NCI-H1694 (cell line): ENCODE measurements at regions not wholly inside any gene's neighbourhood (a gene's known extent, or its start where the extent isn't known, plus 50 kb on each side); places are given as distances from the start of the nearest gene placed in this dataset.

ENCODE experiments used
- DNase-seq: peaks from one replicate; lab custom pipeline; 2025; lab: John Stamatoyannopoulos, UW

DNA sequence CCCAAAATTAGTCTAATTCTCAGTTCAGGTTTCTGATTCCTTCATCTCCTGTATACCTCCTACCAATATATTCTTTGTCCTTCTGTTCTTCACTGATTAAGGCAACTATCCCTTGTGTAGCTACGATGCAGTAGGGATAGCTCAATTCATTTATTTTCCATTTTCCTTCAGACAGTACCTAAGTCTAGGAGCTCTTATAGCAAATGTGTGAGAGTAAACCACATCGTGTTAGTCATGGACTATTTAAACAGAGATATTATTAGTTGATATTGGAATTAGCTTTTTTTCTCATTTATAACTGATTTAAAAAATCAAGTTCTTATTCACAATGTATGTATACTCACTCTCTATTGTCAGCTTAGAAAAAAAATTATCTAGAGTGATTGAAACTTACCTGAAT is 900.0 kb downstream of the JRKL start:
- no peak for DNase-seq

DNA sequence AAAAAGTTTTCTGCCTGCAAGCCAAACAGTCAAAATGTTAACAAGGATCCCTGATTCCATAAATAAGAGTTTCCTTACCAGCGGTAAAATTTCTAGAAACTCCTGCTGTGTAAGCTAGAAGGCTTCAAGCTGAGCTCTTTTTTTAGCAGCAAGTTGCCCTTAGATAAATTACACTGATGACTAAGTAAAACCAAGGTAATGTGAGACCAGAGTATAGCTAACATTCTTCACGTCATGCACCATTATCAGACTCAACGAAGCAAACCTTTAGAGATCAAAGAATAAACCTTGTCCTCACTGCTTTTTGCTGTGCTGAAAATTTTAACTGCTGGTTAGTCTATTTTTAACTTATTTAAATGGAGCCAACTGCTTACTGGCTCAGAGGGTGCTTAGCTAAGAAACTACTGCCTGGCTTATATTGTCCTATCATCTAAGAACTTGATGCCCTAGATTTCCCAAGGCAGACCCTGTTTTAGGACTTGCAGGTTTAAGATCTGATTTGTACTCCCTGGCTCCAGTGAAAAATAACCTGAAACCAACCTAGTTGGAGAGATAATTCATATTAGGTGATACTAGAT is 900.7 kb downstream of the JRKL start:
- DNase-seq = no peak

DNA sequence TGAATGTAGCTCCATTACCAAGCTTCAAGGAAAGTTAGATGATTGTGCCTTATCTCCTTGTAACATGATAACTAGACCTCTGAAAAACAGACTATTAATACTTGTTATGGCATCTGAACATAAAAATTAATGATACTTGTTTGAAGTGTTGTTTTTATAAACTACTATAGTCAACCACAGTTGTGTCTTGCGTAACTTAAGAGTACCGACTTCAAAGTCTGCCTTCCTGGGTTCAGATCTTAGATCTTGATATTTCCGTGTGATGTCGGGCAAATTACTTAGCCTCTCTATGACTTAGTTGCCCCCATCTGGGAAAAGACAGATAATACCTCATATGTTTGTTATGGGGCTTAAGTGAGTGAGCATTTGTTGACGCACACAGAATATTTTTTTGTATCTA is 906.5 kb downstream of the JRKL start:
- DNase-seq = no peak

DNA sequence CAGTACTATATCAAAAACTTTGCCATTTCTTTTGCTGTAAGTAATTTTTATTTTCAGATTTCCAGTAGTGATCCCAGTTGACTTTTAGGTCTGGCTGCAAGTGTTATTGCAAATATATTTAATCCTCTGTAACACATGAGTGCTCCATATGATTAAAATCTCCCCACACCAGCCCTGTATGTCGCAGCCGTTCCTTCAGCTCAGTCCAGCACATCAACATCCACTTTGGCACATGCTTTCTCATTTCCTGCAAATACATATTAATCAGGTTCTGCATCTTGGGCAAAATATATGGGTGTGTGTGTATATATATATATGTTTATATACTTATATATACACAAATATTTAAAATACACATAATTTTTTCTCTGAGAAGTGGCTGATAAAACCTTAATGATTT is 919.5 kb downstream of the JRKL start:
- no peak for DNase-seq

DNA sequence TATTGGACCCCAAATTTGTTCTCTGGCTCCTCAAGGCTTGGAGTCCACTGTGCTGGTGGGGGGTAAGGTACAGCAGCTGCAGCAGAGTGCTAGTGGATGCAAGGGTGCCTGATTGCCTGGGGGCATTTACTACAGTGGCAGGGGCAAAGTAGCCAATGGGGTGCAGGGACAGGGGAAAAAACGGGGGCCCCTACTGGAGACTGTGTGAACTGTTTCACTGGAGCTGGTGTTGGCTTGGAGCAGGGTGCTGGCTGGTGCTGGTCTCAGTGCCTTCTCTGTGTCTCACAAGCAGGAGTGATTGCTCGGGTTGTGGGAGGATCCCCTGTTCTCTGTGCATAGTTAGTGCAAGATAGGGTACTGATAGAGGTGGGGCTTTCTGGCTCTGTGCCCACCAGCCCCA is 935.9 kb downstream of the JRKL start:
- DNase-seq = no peak

DNA sequence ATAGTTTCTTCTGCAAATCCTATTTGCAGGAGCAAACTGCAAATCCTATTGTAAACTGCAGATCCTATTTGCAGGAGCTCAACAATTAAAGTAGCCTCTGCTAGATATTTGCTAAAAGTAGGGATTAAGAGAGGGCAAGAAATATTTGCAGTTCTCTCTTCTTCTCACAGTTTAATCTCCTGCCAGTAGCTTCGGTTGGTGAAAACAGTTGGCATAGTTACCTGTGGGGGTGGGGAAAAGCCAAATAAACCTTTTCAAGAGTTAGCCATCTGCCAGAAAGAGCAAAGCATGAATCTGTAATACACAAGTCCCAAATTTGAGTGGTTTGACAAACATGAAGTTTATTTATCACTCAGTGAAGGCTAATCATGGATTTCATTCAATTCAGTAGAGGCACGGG is 942.5 kb downstream of the JRKL start:
- no peak for DNase-seq

DNA sequence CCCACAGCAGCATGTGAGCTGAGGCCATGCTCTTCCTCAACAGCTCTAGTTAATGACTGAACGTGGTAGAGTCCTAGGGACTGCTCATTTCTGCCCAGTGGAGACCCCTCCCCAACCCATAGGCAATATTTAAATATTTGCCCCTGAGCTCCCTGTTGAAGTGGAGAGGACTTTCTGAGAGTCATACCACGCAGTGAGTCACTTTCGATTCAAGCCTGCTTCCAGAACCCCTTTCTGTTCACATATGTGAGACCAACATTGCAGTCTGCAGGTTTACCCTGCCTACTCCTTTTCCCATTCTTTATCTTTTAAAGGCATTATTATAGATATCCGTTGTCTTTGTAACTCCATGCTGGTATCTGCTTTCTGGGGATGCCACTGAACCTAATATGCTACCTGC is 946.3 kb downstream of the JRKL start:
- DNase-seq = no peak

DNA sequence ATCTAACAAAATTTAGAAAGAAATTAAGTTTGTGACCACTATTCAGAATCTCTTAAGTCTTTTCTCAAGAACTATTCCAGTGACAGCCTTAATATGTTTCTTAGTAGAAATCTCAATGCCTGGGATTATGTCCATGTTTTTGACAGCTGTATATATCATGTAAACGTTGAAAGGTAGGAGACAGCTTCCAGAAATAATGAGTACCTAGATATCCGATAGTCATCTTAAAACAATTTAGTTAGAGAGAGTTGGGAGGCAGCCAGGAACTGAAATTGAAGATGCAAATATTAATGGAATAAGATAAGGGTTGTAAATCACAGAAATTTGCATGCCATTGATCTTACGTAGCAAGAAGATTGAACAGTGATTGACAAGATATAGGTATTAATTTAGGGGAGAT is 955.2 kb downstream of the JRKL start:
- DNase-seq = no peak

DNA sequence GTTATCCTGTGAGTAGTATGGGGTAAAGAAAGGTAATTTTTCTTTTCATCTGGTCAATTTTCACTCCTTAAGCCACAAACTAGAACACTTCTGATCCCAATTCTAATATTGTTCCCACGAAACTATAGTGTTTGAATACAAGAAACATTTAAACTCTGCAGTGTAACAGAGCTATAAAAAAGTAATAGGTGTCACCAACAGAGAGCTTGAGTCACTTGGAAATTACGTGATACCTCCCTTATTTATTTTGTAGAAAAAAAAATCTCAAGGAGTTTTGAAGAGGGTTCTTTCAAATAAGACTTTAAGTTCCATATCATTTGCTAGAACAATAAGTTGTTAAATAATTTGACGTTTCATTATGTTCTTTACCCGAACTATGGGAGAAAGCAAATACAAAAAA is 959.4 kb downstream of the JRKL start:
- no peak for DNase-seq

DNA sequence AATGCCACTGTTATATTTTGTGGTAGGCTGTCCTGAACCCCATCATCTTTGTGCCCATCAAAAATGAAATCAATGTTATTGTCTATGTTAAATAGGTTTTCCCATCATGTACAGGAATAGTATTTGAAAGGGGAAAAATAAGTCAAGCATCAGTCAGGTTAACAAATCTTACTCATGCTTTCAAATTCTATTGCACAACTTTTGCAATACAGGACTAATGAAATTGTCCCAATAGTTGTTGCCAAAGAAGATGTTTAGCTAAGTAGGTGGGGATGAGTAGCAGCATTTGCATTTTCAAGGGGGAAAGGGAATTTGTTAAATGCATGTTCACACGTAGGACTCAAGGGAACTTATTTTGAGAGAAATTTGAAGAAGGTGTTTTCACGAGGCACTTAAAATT is 962.1 kb downstream of the JRKL start:
- no peak for DNase-seq

DNA sequence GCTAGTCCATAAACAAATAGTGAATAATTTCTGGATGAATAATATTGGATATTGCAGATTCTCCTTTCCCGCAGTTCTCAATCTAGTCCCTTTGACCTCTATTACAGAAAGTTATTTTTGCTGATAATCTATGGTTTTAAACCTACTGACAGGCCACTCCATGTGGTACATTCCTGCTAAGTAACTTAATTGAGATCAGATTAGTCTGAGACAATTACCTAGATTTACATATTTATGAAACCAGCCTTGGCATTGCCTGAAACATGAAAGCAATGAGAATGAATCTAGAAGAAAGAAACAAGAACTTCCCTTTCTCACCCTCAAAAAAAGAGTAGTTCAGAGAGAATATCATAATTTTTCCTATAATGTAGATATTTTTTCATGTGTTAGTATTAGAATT is 964.2 kb downstream of the JRKL start:
- no peak for DNase-seq

DNA sequence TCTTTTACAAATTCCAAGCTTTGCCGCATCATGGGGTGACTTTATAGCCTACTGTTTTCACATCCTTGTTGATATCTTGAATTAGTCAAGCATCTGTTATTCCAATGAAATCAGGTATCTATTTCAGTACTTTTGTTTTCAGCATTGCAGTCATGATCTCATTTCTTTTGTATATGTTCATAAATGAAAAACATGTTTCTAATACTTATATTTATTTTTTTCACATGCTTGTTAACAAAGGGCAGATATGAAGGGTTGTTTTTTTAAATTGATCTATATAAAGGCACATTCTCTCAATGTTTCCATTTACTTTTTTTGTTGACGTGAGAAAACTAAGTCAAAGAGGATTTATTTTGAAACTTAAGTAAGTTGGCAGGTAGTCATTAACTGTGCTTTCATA is 964.8 kb downstream of the JRKL start:
- no peak for DNase-seq

DNA sequence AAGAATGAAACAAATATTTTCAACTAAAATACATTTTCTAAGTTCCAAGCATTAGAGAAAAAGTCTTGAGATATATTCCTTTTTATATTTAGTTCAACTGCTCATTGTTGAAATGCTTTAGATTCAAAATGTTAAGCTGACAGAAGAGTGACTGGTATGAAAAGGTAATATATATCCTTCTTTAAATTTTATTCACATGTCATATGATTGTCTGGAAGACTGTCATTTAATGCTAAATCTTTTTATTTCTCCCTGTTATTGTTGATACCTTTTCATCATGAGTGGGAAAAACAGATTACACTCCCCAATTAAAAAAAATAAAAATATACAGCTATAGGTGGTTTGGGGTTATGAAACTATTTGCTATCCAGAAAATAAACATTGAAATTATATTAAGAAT is 965.4 kb downstream of the JRKL start:
- no peak for DNase-seq

DNA sequence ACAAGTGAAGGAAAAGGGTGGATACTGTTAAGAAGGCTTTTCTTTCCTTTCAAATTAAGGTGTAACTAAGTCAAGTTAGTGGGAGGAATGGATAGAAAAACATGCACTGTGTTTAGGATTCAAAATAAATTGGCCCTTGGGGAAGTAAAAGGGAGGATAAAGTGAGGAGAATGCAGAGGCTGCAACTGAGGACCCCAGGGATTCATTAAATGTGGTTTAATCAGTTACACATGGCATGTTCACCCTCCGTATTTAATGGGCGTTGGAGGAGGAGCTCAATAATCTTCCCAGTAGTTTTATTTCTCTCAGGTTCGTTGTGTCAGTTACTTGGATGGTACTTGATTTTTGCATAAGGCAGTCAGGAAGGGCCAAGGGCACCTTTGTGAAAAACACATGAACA is 966.3 kb downstream of the JRKL start:
- no peak for DNase-seq

DNA sequence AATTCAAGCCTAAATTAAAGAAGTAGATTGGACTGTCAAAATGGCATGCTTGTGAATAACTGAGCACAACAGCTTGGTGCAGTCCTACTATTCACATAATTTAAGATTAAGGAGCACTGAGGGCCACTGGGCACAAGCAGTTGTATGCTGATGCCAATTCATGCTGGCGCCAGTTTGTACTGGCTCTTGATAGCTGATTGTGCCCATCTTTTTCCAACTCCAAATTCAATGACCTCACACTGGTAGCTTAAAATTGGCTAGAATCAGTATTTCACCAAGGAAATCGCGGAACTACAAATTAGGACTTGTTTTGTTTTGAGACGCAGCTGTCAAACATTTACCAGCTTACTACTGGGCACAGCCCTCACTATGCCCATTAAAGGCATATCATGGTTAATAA is 969.2 kb downstream of the JRKL start:
- DNase-seq = no peak

DNA sequence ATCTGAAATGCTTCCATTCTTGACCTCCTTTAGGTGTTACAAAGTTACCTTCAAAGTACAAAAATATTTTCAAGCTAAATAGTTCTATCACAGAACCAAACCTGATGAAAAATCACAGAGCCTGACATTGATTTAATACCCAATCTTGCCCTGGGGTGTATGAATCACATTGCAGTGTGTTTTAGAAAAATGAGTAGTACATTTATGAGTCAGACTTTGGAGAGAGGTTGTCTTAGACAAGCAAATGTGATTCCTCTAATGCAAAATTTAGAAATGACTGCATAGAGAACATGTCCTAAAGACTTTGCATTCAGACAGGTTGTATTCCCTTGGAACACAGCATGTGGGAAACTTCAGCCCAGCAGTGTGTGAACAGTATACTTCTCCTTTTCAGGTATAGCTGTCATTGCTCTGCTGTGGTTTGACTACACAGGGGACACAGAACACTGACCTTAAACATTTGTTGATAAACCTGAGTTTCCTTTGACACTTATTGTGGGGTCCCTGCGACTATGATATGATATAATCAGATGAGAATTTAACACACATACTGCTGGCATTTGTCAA is 972.1 kb downstream of the JRKL start:
- no peak for DNase-seq

DNA sequence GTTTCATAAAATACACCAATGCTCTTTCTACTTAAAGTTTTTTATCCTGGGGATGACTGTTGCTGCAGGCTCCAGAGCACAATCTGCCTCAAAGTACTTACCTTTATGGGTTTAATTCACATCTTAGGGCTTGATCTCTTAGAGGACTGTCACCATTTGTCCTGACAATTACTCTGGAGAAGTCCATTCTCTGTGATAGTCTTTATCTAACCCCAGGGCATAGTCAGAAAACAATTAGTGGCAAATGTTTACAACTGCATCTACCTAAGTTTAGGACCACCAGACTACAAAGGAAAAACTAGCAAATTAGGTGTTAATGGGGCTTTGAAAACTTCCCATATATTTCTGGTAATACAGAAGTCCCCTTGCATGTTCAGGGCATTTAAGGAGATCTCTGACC is 973.5 kb downstream of the JRKL start:
- no peak for DNase-seq

DNA sequence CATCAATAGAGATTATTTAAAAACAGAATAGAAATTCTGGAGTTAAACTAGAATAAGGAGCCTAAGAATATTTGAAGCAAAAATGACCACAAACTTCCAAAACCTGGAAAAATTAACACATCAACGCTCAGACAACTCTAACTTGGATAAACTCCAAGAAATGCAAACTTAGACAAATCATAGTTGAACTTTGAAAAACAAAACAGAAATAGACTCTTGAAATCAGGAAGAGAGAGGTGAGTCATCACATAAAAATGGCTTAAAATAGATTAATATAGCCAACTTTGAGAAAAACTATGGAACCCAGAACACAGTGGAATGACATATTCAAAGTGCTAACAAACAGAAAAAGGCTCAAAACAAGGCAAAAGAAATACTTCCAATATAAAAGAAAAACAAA is 974.2 kb downstream of the JRKL start:
- DNase-seq = no peak

DNA sequence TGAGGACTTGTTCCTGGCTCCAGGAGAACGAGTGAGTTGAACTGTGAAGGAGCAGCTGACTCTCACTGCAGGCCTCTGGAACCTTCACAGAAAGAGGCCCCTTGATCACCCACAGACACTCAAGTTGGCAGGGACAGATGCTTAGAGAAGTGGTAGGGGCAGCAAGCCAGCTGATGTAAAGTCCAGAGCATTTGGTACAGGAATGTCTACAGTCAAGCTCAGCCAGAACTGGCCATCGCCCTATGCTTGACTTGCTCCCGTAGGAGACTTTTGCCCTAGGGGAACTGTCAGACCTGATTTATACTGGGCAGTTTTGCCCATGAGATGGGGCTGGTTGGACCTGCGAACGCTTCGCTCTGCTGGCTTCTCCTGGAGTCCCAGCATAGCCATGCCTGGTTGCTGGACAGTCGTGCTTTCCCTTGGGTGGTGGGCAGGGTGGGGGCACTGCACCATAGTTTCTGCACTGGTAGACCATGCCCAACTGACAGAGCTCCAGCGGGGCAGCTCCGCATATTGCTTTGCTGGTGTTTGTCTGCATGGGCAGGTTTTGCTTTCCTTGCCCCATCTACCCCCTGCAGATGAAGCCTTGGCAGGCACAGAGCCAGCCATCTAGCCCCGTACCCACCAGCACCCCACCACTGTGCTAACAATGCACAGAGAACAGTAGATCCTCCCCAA is 977.7 kb downstream of the JRKL start:
- no peak for DNase-seq

DNA sequence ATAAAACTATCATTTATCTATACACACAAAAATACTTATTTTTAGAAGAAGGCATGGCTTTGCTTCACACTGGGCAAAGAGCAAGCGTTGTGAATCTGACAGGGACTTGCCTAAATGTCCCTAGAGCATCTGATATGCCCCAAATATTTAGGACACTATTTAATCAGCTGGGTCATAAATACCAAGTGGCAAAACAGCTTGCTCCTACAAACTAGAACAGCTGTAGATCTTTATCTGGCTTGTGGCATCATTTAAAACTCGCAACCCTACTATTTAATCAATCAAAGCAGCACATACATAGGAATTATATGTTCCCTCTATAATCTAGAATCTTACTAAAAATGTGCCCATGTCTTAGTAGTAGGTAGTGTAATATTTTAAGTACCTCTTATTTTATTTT is 999.5 kb downstream of the JRKL start:
- DNase-seq = no peak

DNA sequence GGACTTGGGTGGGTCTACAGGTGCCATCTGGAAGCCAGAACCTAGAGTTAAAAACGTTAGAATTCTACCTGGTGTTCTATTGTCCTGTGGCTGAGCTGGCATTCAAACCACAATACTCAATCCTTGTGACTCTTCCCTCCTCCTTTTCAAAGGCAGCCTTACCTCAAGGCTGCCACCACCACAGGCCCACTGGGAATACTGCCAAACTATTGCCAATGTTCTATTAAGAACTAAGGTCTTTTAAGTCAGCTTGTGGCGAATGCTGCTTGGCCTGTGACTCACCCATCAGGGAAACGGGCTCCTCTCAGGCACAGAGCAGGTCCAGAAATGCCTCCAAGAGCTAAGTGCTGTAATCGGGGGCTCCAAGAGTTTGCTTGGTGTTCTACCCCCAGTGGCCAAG is 1008.4 kb downstream of the JRKL start:
- DNase-seq = no peak

DNA sequence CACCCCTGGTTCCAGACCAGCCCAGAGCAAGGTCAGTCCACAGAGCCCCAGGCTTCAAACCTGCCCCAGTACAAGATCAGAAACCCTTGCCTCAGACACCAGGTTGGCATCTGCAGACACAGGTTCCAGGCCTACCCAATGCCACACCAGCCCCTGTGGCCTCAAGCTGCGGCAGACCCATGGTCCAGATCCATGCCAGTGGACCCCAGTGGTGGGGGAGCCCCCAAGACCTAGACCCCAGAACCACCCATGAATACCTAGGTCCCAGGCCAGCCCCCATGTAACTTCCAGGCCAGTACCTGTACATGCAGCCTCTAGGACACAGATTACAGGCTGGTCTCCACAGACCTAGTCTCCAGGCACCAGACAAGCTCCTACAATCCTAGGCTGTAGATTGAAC is 1019.3 kb downstream of the JRKL start:
- DNase-seq = no peak

DNA sequence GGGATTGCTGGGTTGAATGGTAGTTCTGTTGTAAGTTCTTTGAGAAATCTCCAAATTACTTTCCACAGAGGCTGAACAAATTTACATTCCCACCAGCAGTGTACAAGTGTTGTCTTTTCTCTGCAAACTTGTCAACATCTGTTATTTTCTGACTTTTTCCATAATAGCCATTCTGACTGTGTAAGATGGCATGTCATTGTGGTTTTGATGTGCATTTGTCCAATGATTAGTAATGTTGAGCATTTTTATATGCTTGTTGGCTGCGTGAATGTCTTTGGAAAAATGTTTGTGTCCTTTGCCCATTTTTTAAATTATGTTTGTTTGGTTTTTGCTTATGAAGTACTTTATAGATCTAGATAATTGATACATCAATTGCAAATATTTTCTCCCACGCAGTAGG is 1025.0 kb downstream of the JRKL start:
- no peak for DNase-seq

DNA sequence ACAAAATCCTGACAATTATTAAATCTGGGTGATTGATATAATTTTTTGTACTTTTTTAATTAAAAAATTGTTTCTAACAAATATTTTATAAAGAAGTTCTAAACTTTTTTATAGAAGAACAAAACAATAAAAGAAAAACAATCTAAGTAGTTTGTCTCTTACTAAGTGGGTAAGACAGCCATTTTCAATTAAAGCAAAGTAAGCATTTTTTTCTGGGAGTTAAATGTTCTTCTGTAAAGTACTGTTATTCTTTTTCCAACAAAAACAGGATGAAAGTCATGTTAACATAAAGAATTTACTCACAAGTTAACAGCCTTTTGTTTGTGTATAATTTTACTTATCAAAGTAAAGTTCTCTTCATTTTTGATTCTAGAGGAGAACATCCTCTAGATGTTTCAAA is 1029.9 kb downstream of the JRKL start:
- no peak for DNase-seq
